CD14-positive monocyte (primary cell): ENCODE measurements at regions not wholly inside any gene's neighbourhood (a gene's known extent, or its start where the extent isn't known, plus 50 kb on each side); places are given as distances from the start of the nearest gene placed in this dataset.

Source experiments
- DNase-seq, 3 donors: peaks; one replicate each; pipeline ENCODE4 v3.0.0-alpha.2; 2011 to 2022
- H2AFZ ChIP-seq: 2 replicates; pipeline ENCODE4 v1.6.0; 2012; ENCODE audit warnings: mild to moderate bottlenecking, low read depth, low read length, inconsistent platforms; ENCODE audit not compliant: insufficient read depth, poor library complexity, severe bottlenecking
- H3K27ac ChIP-seq, 2 donors: 1 replicate in 1 of 2; 2 replicates in 1 of 2; pipeline ENCODE4 v1.5.1; 2012 to 2013; ENCODE audit warnings: low read length in 2 of 2, control low read depth in 1 of 2, inconsistent platforms in 1 of 2, low read depth in 1 of 2, mild to moderate bottlenecking in 1 of 2
- H3K27me3 ChIP-seq, 2 donors: one replicate each; pipeline versions ENCODE4 v1.6.0 to v1.6.1; 2011 to 2013; ENCODE audit warnings: low read length in 2 of 2; ENCODE audit not compliant: control insufficient read depth in 2 of 2, insufficient read depth in 2 of 2
- H3K36me3 ChIP-seq, 2 donors: replicated peaks in 1 of 2; 1 replicate in 1 of 2; 2 replicates in 1 of 2; pipeline versions ENCODE4 v1.5.1 to v1.6.1; 2012 to 2013; ENCODE audit warnings: low read length in 2 of 2, control low read depth in 1 of 2, inconsistent platforms in 1 of 2, mild to moderate bottlenecking in 1 of 2; ENCODE audit not compliant: insufficient read depth in 2 of 2, control insufficient read depth in 1 of 2
- H3K4me1 ChIP-seq, 2 donors: 1 replicate in 1 of 2; 2 replicates in 1 of 2; pipeline versions ENCODE4 v1.5.1 to v1.6.1; 2012 to 2013; ENCODE audit warnings: low read length in 2 of 2, control low read depth in 1 of 2, inconsistent platforms in 1 of 2, mild to moderate bottlenecking in 1 of 2, moderate library complexity in 1 of 2; ENCODE audit not compliant: insufficient read depth in 2 of 2, control insufficient read depth in 1 of 2
- H3K4me2 ChIP-seq: replicated peaks from 2 replicates; pipeline ENCODE3; 2012; ENCODE audit warnings: low read length, moderate library complexity, mild to moderate bottlenecking; ENCODE audit not compliant: poor library complexity, severe bottlenecking; ENCODE audit errors: extremely low read depth
- H3K4me3 ChIP-seq, 3 experiments: fragments of 200-600 bp in 1 of 3; sonication (generic) in 1 of 3; replicated peaks in 1 of 3; 1 replicate in 2 of 3; 2 replicates in 1 of 3; pipeline ENCODE4 v1.5.1; 2011 to 2013; ENCODE audit warnings: low read length in 3 of 3, mild to moderate bottlenecking in 3 of 3, control low read depth in 2 of 3, low read depth in 2 of 3, inconsistent platforms in 1 of 3, moderate library complexity in 1 of 3
- H3K79me2 ChIP-seq: 2 replicates; pipeline ENCODE4 v1.6.0; 2012; ENCODE audit warnings: mild to moderate bottlenecking, control low read depth, inconsistent platforms, low read length, moderate library complexity; ENCODE audit not compliant: insufficient read depth
- H3K9ac ChIP-seq: 2 replicates; pipeline ENCODE4 v1.6.0; 2017; ENCODE audit warnings: low read length, mild to moderate bottlenecking; ENCODE audit not compliant: insufficient read depth, poor library complexity, severe bottlenecking
- H3K9me3 ChIP-seq, 2 donors: replicated peaks in 1 of 2; 1 replicate in 1 of 2; 2 replicates in 1 of 2; pipeline versions ENCODE4 v1.5.1 to v1.6.1; 2012 to 2013; ENCODE audit warnings: low read length in 2 of 2, control low read depth in 1 of 2; ENCODE audit not compliant: control insufficient read depth in 1 of 2, insufficient read depth in 1 of 2
- H4K20me1 ChIP-seq: 2 replicates; pipeline ENCODE4 v1.6.0; 2012; ENCODE audit warnings: mild to moderate bottlenecking, low read length, control low read depth, moderate library complexity; ENCODE audit not compliant: insufficient read depth
- H3K27ac Mint-ChIP-seq, 7 donors: one replicate each; pipeline ENCODE4 v1.8.0; 2020; ENCODE audit warnings: mild to moderate bottlenecking in 7 of 7, mixed read lengths in 7 of 7, moderate library complexity in 6 of 7, inconsistent platforms in 2 of 7
- H3K27me3 Mint-ChIP-seq, 3 donors: one replicate each; pipeline ENCODE4 v1.8.0; 2021 to 2022; ENCODE audit warnings: low read depth in 3 of 3, mild to moderate bottlenecking in 3 of 3, mixed read lengths in 3 of 3, moderate library complexity in 3 of 3, inconsistent platforms in 1 of 3
- H3K36me3 Mint-ChIP-seq, 2 donors: one replicate each; pipeline ENCODE4 v1.8.0; 2020; ENCODE audit warnings: mixed read lengths in 2 of 2, inconsistent platforms in 1 of 2, mild to moderate bottlenecking in 1 of 2
- H3K4me1 Mint-ChIP-seq: one replicate; pipeline ENCODE4 v1.8.0; 2020; ENCODE audit warnings: mild to moderate bottlenecking, mixed read lengths
- H3K4me3 Mint-ChIP-seq, 2 donors: one replicate each; pipeline ENCODE4 v1.8.0; 2020; ENCODE audit warnings: mild to moderate bottlenecking in 2 of 2, mixed read lengths in 2 of 2, moderate library complexity in 1 of 2
- H3K9me3 Mint-ChIP-seq, 7 donors: one replicate each; pipeline ENCODE4 v1.8.0; 2020 to 2022; ENCODE audit warnings: mixed read lengths in 7 of 7, mild to moderate bottlenecking in 6 of 7, moderate library complexity in 6 of 7, inconsistent platforms in 2 of 7
- CTCF ChIP-seq: fragments of 200-600 bp; IDR thresholded peaks from one replicate; pipeline ENCODE4 v1.8.0; 2022; ENCODE audit warnings: antibody characterized with exemption, mild to moderate bottlenecking
- WGBS: methylation state at CpG from one replicate; pipeline ENCODE4 v1.1.5; 2013; ENCODE audit warnings: missing lambda C conversion rate; ENCODE audit not compliant: insufficient coverage; 5-methylcytosine and 5-hydroxymethylcytosine counted together
- intact Hi-C, 2 donors: fragments of 100-400 bp; cut with micrococcal nuclease; formaldehyde crosslinking; loops; one replicate each; pipeline versions ENCODE4 v1.15.0 to v1.15.1; 2023

GRCh38 chr5:24264547-24264946 is 380.2 kb downstream of the CDH10 start:
- no peaks in the 10 kb centered on the region for H3K27me3 Mint-ChIP-seq
- Histone ChIP-seq H3K79me2 (no peaks in the 10 kb centered on the region), H3K4me1 (no peaks in the 10 kb centered on the region), H3K4me2 (no peak overlapping the region), H3K9ac (no peak overlapping the region), H3K27me3 (no peaks in the 10 kb centered on the region), H3K27ac (no peak overlapping the region), H3K36me3 (no peaks in the 10 kb centered on the region), H3K9me3 (peaks cover 4% of the 10 kb centered on the region in 2 donors), H4K20me1 (no peaks in the 10 kb centered on the region), H3K4me3 (no peak overlapping the region), H2AFZ (no peak overlapping the region)
- no peak overlapping the region for H3K27ac Mint-ChIP-seq
- no peaks in the 10 kb centered on the region for H3K36me3 Mint-ChIP-seq
- H3K4me1 Mint-ChIP-seq: no peaks in the 10 kb centered on the region
- intact Hi-C loops: no loop called here
- no peak overlapping the region for H3K4me3 Mint-ChIP-seq
- peaks cover 0 to 2% (median 0%) of the 10 kb centered on the region in 7 donors for H3K9me3 Mint-ChIP-seq
- WGBS: 77% methylated on average over 3 of the region's 5 CpGs
- no peak for TF ChIP-seq CTCF
- DNase-seq: no peak

GRCh38 chr5:24265306-24265705 is 379.5 kb downstream of the CDH10 start:
- Mint-ChIP-seq H3K36me3 (no peaks in the 10 kb centered on the region), H3K9me3 (peaks cover 0 to 2% (median 0%) of the 10 kb centered on the region in 7 donors), H3K27ac (no peak overlapping the region), H3K4me1 (no peaks in the 10 kb centered on the region), H3K27me3 (no peaks in the 10 kb centered on the region), H3K4me3 (no peak overlapping the region)
- no peak overlapping the region for H3K9ac ChIP-seq
- TF ChIP-seq CTCF: no peak
- no peak overlapping the region for H3K4me2 ChIP-seq
- intact Hi-C loops: no loop called here
- WGBS: no CpG with 5 or more reads among the region's 4 CpGs
- no peaks in the 10 kb centered on the region for H3K79me2 ChIP-seq
- H3K36me3 ChIP-seq: no peaks in the 10 kb centered on the region
- H3K4me1 ChIP-seq: no peaks in the 10 kb centered on the region
- no peak for DNase-seq
- H2AFZ ChIP-seq: no peak overlapping the region
- no peak overlapping the region for H3K27ac ChIP-seq
- no peaks in the 10 kb centered on the region for H3K27me3 ChIP-seq
- H3K4me3 ChIP-seq: no peak overlapping the region
- no peaks in the 10 kb centered on the region for H4K20me1 ChIP-seq
- peaks cover 4% of the 10 kb centered on the region in 2 donors for H3K9me3 ChIP-seq
